ENCODE measurements at regions not wholly inside any gene's neighbourhood (a gene's known extent, or its start where the extent isn't known, plus 50 kb on each side); places are given as distances from the start of the nearest gene placed in this dataset.

DNA sequence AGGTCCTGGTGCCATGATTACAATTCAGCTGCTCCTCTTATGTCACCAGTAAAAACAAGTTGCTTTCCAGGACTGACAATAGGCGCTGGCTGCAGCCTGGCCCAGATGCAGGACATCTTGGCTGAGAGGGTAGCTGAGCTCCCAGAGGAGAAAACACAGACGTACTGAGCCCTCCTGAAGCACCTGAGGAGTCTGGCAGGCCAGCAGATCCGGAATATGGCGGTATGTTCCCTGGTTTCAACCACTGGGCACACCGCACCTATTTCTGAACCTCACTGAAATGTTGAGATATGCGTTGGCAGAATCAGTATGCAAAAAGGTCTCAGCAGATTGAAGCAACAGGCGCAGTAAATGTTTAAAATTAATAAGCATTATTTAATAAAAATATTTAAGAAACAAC is 73.1 kb upstream of the BZW1 start:
- intact Hi-C loops (cut with DNase I) = no loop called here
- WGBS (ENCODE audit: insufficient coverage, low coverage, low lambda C conversion rate, missing lambda C conversion rate) = 82% methylated on average over 6 of the region's 7 CpGs
- no peak overlapping the region for H3K27ac ChIP-seq
- H3K36me3 ChIP-seq = no peaks in the 10 kb centered on the region
- ATAC-seq (no peak), DNase-seq (no peak)
- peaks cover 0 to 17% (median 9%) of the 10 kb centered on the region in 4 donors for H3K4me1 ChIP-seq
- no peaks in the 10 kb centered on the region for H3K9me3 ChIP-seq
- no peaks in the 10 kb centered on the region for H3K27me3 ChIP-seq
- no peak overlapping the region for H3K4me3 ChIP-seq
- TF ChIP-seq POLR2A (IDR thresholded peaks at IDR 0.05) = no peak
- TF ChIP-seq, protein P1, sequence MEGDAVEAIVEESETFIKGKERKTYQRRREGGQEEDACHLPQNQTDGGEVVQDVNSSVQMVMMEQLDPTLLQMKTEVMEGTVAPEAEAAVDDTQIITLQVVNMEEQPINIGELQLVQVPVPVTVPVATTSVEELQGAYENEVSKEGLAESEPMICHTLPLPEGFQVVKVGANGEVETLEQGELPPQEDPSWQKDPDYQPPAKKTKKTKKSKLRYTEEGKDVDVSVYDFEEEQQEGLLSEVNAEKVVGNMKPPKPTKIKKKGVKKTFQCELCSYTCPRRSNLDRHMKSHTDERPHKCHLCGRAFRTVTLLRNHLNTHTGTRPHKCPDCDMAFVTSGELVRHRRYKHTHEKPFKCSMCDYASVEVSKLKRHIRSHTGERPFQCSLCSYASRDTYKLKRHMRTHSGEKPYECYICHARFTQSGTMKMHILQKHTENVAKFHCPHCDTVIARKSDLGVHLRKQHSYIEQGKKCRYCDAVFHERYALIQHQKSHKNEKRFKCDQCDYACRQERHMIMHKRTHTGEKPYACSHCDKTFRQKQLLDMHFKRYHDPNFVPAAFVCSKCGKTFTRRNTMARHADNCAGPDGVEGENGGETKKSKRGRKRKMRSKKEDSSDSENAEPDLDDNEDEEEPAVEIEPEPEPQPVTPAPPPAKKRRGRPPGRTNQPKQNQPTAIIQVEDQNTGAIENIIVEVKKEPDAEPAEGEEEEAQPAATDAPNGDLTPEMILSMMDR (IDR thresholded peaks at IDR 0.05) = no peak

DNA sequence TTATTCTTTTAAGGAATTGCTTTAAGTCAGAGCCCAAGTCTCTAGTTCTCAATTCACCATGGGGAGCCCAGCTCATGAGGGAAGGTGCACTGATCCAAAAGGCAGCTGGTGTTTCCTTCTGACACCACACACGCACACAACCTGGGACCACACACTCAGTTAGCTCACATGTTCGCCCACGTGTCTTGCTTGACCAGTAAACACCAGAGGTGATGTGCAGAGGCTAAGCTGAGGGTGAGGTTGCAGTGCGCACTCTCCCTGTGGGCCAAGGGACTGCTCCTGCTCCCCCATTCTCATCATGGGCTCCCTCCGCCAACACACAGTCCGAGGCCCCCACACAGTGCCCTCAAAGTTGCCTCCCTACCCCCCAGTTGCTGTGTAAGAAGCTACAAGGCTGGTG is 70.8 kb upstream of the BZW1 start:
- Histone ChIP-seq H3K4me1 (peaks cover 0 to 17% (median 9%) of the 10 kb centered on the region in 4 donors), H3K36me3 (no peaks in the 10 kb centered on the region), H3K27ac (peak overlapping the region in 1 of 3 donors; percentile 90), H3K9me3 (no peaks in the 10 kb centered on the region), H3K4me3 (no peak overlapping the region), H3K27me3 (no peaks in the 10 kb centered on the region)
- TF ChIP-seq, protein P1 (IDR thresholded peaks at IDR 0.05) = no peak
- no peak for TF ChIP-seq POLR2A (IDR thresholded peaks at IDR 0.05)
- DNase-seq = no peak
- intact Hi-C loops (cut with DNase I) = no loop called here
- no peak for ATAC-seq
- 93% methylated on average over 3 of the region's 6 CpGs for WGBS (ENCODE audit: insufficient coverage, low coverage, low lambda C conversion rate, missing lambda C conversion rate)

DNA sequence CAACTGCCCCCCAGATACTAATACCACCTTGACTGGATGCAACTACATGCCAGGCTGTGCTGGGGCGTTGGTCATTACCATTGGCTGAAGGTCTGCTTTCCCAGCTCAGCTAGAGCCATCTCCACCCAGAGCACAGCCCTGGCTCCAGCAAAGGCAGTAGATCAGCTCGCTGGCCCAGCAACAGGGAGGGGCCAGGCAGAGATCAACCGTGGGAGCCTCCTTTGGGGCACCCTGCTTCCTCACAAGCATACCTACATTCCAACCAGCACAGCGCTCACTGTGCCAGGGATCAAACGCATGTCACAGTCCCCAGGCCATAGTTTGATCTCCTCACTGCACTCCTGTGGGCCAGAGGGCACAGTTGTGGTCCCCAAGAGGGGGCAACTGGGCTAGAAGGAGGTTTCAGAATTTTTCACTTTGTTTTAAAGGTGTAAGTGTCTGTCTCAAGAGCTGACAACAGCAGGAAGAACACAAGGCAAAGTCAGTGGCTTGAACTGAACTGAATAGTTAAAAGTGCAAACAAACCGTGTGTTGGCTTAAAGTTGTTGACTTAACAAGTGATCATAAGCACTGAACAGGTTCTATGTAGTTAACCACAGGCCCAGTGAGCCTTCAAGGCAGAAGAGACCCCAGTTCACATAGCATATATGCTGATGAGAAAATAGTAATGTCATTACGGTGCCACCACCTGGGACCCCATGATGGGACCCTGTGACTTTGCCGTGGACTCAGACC is 70.1 kb upstream of the BZW1 start:
- DNase-seq = no peak
- no peaks in the 10 kb centered on the region for H3K36me3 ChIP-seq
- no peaks in the 10 kb centered on the region for H3K27me3 ChIP-seq
- H3K27ac ChIP-seq = peak overlapping the region in 2 of 3 donors; percentile 42 to 90
- H3K9me3 ChIP-seq = no peaks in the 10 kb centered on the region
- intact Hi-C loops (cut with DNase I) = no loop called here
- TF ChIP-seq, protein P1 (IDR thresholded peaks at IDR 0.05) = no peak
- peaks cover 0 to 17% (median 9%) of the 10 kb centered on the region in 4 donors for H3K4me1 ChIP-seq
- ATAC-seq = peak; percentile 81 to 88 (median 86)
- H3K4me3 ChIP-seq = no peak overlapping the region
- WGBS (ENCODE audit: insufficient coverage, low coverage, low lambda C conversion rate, missing lambda C conversion rate) = 33% methylated on average over 7 of the region's 8 CpGs

DNA sequence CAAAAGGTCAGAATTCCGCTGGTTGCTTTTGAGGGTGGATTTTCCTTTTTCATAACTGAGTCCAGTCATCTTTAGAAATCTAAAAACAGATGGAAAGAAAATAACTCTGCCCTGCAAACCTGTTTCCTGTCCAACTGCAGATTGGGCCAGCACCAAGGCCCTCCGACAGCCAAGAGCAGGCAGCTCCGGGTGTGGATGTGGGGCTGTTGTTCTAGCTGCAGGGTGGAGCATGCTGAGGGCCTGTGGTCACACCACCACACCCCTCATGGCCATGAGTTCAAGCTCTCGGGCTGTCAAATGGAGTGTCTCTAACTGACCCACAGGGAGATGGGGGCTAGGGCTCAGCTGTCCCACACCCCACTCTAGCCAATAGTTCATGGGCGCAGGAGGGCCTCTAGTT is 69.3 kb upstream of the BZW1 start:
- Histone ChIP-seq H3K4me1 (peaks cover 0 to 20% (median 10%) of the 10 kb centered on the region in 4 donors), H3K27me3 (no peaks in the 10 kb centered on the region), H3K4me3 (no peak overlapping the region), H3K27ac (peak overlapping the region in 1 of 3 donors; percentile 90), H3K36me3 (no peaks in the 10 kb centered on the region), H3K9me3 (no peaks in the 10 kb centered on the region)
- ATAC-seq = peak; percentile 32 to 55 (median 38)
- intact Hi-C loops (cut with DNase I) = no loop called here
- DNase-seq = peak in 2 of 3 donors; percentile 60 to 64
- 32% methylated on average over 2 of the region's 5 CpGs for WGBS (ENCODE audit: insufficient coverage, low coverage, low lambda C conversion rate, missing lambda C conversion rate)
- no peak for TF ChIP-seq POLR2A (IDR thresholded peaks at IDR 0.05)
- TF ChIP-seq, protein P1 (IDR thresholded peaks at IDR 0.05) = no peak
